Upper lobe of left lung (tissue), 4 donors: ENCODE measurements at regions not wholly inside any gene's neighbourhood (a gene's known extent, or its start where the extent isn't known, plus 50 kb on each side); places are given as distances from the start of the nearest gene placed in this dataset.

Experiments
- CTCF ChIP-seq, 6 experiments: fragments of 450-650 bp in 4 of 6; fragments of 200-600 bp in 2 of 6; sonication (generic) in 2 of 6; IDR thresholded peaks; one replicate each; pipeline ENCODE4 v1.5.1; 2016 to 2019; ENCODE audit warnings: antibody characterized with exemption in 6 of 6
- POLR2A ChIP-seq, 4 donors: fragments of 450-650 bp; IDR thresholded peaks; one replicate each; pipeline ENCODE4 v1.5.1; 2016 to 2017; ENCODE audit warnings: antibody characterized with exemption in 4 of 4, mild to moderate bottlenecking in 2 of 4
- POLR2AphosphoS5 ChIP-seq, 2 donors: sonication (generic); formaldehyde crosslinking; IDR thresholded peaks; one replicate each; pipeline ENCODE4 v1.5.1; 2017; ENCODE audit warnings: antibody characterized with exemption in 2 of 2

- TF ChIP-seq CTCF (IDR thresholded peaks at IDR 0.05) (no peak), POLR2A (IDR thresholded peaks at IDR 0.05) (no peak), POLR2AphosphoS5 (IDR thresholded peaks at IDR 0.05) (no peak)
Observed at GRCh38 chr3:177461765-177462164, 264.5 kb upstream of the TBL1XR1 start.
